G401 (cell line): ENCODE measurements at regions not wholly inside any gene's neighbourhood (a gene's known extent, or its start where the extent isn't known, plus 50 kb on each side); places are given as distances from the start of the nearest gene placed in this dataset.

Source experiments
- DNase-seq: peaks from one replicate; pipeline ENCODE4 v3.0.0-alpha.2; 2015; ENCODE audit warnings: low spot score
- in situ Hi-C: cut with HindIII; loops from 2 replicates; pipeline ENCODE4 v1.10.0; 2016; ENCODE audit warnings: low sequenced_read_pairs, mixed read lengths

GRCh38 chr12:92511786-92512185 lies 191.0 kb upstream of the PLEKHG7 start:
- no peak for DNase-seq
- in situ Hi-C loops: no loop called here

- in situ Hi-C loops: no loop called here
- no peak for DNase-seq
Measured at GRCh38 chr12:92509156-92509738, 193.5 kb upstream of the PLEKHG7 start.

- in situ Hi-C loops: no loop called here
- DNase-seq: no peak
Measured at GRCh38 chr12:92506891-92507290, 195.9 kb upstream of the PLEKHG7 start.

- no peak for DNase-seq
- in situ Hi-C loops: no loop called here
Measured at GRCh38 chr12:92506460-92506859, 196.3 kb upstream of the PLEKHG7 start.

GRCh38 chr12:92505254-92506231 lies 197.2 kb upstream of the PLEKHG7 start:
- DNase-seq: peak; percentile 26
- in situ Hi-C loops: no loop called here

GRCh38 chr12:92504594-92504981 lies 198.2 kb upstream of the PLEKHG7 start:
- no peak for DNase-seq
- in situ Hi-C loops: no loop called here

GRCh38 chr12:92503971-92504593 lies 198.7 kb upstream of the PLEKHG7 start:
- peak; percentile 91 for DNase-seq
- in situ Hi-C loops: no loop called here

- in situ Hi-C loops: no loop called here
- DNase-seq: peak; percentile 80
Measured at GRCh38 chr12:92503029-92503931, 199.5 kb upstream of the PLEKHG7 start.

- in situ Hi-C loops: no loop called here
- peak; percentile 76 for DNase-seq
Measured at GRCh38 chr12:92502417-92503028, 200.3 kb upstream of the PLEKHG7 start.

GRCh38 chr12:92496790-92497189 lies 206.0 kb upstream of the PLEKHG7 start:
- DNase-seq: no peak
- in situ Hi-C loops: no loop called here

GRCh38 chr12:92495108-92495507 lies 207.7 kb upstream of the PLEKHG7 start:
- in situ Hi-C loops: no loop called here
- no peak for DNase-seq

GRCh38 chr12:92493816-92494215 lies 209.0 kb upstream of the PLEKHG7 start:
- in situ Hi-C loops: no loop called here
- DNase-seq: no peak

GRCh38 chr12:92492995-92493394 lies 209.8 kb upstream of the PLEKHG7 start:
- in situ Hi-C loops: no loop called here
- no peak for DNase-seq

GRCh38 chr12:92492291-92492690 lies 210.5 kb upstream of the PLEKHG7 start:
- DNase-seq: no peak
- in situ Hi-C loops: no loop called here

- in situ Hi-C loops: no loop called here
Measured at GRCh38 chr12:92489781-92490180, 213.0 kb upstream of the PLEKHG7 start.

GRCh38 chr12:92488735-92489134 lies 214.1 kb upstream of the PLEKHG7 start:
- no peak for DNase-seq
- in situ Hi-C loops: no loop called here

More at GRCh38 chr12:92489781-92490180, 213.0 kb upstream of the PLEKHG7 start:
- DNase-seq: no peak

- in situ Hi-C loops: no loop called here
- no peak for DNase-seq
Measured at GRCh38 chr12:92487138-92487485, 215.7 kb upstream of the PLEKHG7 start.

- in situ Hi-C loops: no loop called here
- no peak for DNase-seq
Measured at GRCh38 chr12:92486443-92487137, 216.2 kb upstream of the PLEKHG7 start.
